PFSK-1 (cell line): ENCODE measurements at regions not wholly inside any gene's neighbourhood (a gene's known extent, or its start where the extent isn't known, plus 50 kb on each side); places are given as distances from the start of the nearest gene placed in this dataset.

Experiments
- FOXP2 ChIP-seq: optimal IDR thresholded peaks from 2 replicates; pipeline ENCODE3; 2011; ENCODE audit warnings: borderline replicate concordance, control low read depth, inconsistent platforms; ENCODE audit not compliant: insufficient read depth; ENCODE audit errors: extremely low read length, extremely low read depth
- POLR2AphosphoS5 ChIP-seq: IDR thresholded peaks from 2 replicates; pipeline ENCODE4 v1.6.1; 2012; ENCODE audit warnings: low read depth, mild to moderate bottlenecking, control low read depth, low read length, moderate library complexity
- SIN3A ChIP-seq: IDR thresholded peaks from 2 replicates; pipeline ENCODE4 v1.6.1; 2012; ENCODE audit warnings: mild to moderate bottlenecking, low read length, moderate library complexity, borderline replicate concordance; ENCODE audit not compliant: insufficient read depth
- TAF1 ChIP-seq: IDR thresholded peaks from 2 replicates; pipeline ENCODE4 v1.6.1; 2012; ENCODE audit warnings: low read length, control low read depth, borderline replicate concordance; ENCODE audit not compliant: insufficient read depth
- TF ChIP-seq, protein P1 (sequence below), 2 experiments: IDR thresholded peaks; 2 replicates each; pipeline versions ENCODE4 v1.6.1 to v1.8.0; 2011 to 2012; ENCODE audit warnings: low read depth in 2 of 2, low read length in 2 of 2, control low read depth in 1 of 2, inconsistent platforms in 1 of 2, mild to moderate bottlenecking in 1 of 2, moderate library complexity in 1 of 2; ENCODE audit not compliant: insufficient read depth in 1 of 2

DNA sequence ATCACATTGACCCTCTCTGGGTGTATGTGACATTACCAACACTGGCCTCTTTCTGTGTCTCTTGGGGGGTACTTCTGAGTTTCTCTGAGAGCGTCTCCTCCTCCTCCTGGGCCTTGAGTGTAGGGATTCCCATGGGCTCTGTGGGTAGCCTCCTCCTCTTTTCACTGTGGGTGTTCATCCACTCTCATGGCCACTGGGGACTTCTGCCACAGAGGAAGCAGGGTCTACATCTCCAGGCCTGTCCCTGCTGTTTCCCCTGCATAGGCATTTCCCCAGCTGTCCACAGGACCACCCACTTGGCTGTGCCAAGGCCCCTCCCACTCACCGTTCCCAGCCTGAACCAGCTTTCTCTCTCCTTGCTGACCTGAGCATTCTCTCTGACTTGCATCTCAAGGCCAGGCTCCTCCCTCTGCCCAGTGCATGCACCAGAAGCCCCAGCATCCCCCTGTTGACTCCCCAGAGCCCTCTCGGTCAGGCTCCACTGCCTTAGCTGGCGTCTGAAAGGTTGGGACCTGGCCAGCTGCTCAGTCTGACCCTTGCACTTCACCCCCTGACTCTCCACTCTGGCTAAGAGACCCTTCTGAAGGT, 487.6 kb downstream of the GLRX3 start:
- TF ChIP-seq TAF1 (no peak), POLR2AphosphoS5 (no peak), FOXP2 (no peak), SIN3A (no peak)
- TF ChIP-seq, protein P1, sequence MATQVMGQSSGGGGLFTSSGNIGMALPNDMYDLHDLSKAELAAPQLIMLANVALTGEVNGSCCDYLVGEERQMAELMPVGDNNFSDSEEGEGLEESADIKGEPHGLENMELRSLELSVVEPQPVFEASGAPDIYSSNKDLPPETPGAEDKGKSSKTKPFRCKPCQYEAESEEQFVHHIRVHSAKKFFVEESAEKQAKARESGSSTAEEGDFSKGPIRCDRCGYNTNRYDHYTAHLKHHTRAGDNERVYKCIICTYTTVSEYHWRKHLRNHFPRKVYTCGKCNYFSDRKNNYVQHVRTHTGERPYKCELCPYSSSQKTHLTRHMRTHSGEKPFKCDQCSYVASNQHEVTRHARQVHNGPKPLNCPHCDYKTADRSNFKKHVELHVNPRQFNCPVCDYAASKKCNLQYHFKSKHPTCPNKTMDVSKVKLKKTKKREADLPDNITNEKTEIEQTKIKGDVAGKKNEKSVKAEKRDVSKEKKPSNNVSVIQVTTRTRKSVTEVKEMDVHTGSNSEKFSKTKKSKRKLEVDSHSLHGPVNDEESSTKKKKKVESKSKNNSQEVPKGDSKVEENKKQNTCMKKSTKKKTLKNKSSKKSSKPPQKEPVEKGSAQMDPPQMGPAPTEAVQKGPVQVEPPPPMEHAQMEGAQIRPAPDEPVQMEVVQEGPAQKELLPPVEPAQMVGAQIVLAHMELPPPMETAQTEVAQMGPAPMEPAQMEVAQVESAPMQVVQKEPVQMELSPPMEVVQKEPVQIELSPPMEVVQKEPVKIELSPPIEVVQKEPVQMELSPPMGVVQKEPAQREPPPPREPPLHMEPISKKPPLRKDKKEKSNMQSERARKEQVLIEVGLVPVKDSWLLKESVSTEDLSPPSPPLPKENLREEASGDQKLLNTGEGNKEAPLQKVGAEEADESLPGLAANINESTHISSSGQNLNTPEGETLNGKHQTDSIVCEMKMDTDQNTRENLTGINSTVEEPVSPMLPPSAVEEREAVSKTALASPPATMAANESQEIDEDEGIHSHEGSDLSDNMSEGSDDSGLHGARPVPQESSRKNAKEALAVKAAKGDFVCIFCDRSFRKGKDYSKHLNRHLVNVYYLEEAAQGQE (IDR thresholded peaks at IDR 0.05; ENCODE audit: insufficient read depth in 1 of 2, low read depth in 2 of 2, low read length in 2 of 2): no peak

DNA sequence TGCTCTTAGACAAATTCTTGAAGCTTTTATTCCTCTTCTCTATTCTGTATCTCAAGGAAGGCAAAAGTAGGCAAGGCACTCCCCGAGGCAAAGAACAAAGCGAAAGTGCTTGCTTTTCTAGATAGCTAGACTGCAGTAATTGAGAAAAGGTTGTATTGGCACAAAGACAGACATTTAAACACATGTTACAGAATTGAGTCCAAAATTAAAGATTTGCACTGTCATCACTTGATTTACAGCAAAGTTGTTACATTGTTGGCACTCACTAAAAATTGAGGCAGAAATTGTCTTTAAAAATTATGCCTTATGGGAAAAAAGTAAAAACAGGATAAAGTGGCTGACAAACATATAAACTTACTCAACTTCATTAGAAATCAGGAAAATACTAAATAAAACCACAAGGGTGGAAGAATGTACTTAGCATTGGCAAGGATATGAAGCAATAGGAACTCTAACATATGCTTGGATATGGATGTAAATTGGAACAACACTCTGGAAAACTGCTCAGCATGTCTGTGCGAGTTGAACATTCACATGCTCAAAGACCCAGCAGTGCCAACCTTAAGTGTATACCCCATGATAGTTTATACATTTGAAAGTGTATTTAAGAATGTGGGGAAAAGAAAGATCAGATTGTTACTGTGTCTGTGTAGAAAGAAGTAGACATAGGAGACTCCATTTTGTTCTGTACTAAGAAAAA, 491.3 kb downstream of the GLRX3 start:
- TF ChIP-seq, protein P1 (IDR thresholded peaks at IDR 0.05; ENCODE audit: insufficient read depth in 1 of 2, low read depth in 2 of 2, low read length in 2 of 2): no peak
- no peak for TF ChIP-seq TAF1
- no peak for TF ChIP-seq FOXP2
- TF ChIP-seq POLR2AphosphoS5: no peak
- TF ChIP-seq SIN3A: no peak

GRCh38 chr10:130630135-130630534, 493.9 kb downstream of the GLRX3 start:
- no peak for TF ChIP-seq FOXP2
- no peak for TF ChIP-seq SIN3A
- TF ChIP-seq POLR2AphosphoS5: no peak
- TF ChIP-seq, protein P1 (IDR thresholded peaks at IDR 0.05; ENCODE audit: insufficient read depth in 1 of 2, low read depth in 2 of 2, low read length in 2 of 2): no peak
- TF ChIP-seq TAF1: no peak

DNA sequence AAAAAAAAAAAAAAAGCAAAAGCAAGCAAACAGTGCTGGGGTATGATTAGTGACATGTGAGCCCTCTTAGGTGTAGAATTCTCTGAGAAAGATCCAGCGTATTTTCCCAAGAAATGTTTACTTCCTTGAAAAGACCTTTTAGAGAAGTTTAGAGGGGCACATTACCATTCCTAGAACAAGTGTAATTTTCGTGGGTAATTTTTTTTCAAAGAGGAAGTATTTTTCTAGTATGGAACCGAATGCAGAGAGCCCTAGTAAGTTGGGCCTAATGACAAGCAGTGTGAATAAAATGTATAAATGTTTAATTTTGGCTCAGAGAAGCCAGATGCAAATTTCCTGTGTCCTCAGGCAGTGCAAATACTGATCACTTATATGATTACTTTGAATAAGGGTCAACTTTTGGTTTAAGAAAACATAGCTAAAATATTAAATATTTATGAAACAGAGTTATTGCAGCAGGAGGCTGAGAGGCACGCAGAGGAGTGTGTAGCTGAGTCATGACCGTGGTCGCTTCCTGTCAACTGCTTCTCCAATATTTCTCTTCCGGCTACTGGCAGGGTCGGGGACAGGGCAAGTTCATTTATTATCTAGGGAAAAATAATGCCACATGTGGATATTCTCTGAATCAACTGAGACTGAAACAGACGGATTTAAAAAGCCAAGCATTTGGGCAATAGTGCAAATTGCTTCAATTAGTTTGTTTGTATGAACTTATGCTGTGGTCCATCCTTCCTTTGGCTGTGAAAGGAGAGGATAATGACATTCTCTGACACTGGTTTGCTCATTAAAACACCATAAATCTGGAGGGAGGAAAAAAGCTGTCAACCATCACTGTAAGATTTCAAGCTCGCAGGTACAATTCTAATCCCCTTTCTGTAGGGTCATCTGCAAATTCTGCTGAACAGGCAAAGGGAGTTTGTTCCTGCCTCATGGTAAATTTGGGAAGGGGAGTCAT, 495.2 kb downstream of the GLRX3 start:
- TF ChIP-seq, protein P1 (IDR thresholded peaks at IDR 0.05; ENCODE audit: insufficient read depth in 1 of 2, low read depth in 2 of 2, low read length in 2 of 2): no peak
- TF ChIP-seq POLR2AphosphoS5 (no peak), TAF1 (no peak), SIN3A (no peak), FOXP2 (no peak)
